Astrocyte (in vitro differentiated cells and primary cell): ENCODE measurements at regions not wholly inside any gene's neighbourhood (a gene's known extent, or its start where the extent isn't known, plus 50 kb on each side); places are given as distances from the start of the nearest gene placed in this dataset.

Experiments
- DNase-seq: peaks from one replicate; pipeline ENCODE4 v3.0.0-alpha.2; 2010; ENCODE audit warnings: low read depth
- FAIRE-seq: peaks from 2 replicates; lab custom pipeline; 2011; peaks lifted over from hg19 to GRCh38; lab: Jason Lieb, UNC
- H2AFZ ChIP-seq: 2 replicates; pipeline ENCODE4 v1.6.0; 2012; ENCODE audit warnings: low read depth, low read length, inconsistent platforms
- H3K27ac ChIP-seq: 2 replicates; pipeline ENCODE4 v1.5.1; 2011; ENCODE audit warnings: low read depth, low read length, inconsistent platforms
- H3K27me3 ChIP-seq: 2 replicates; pipeline ENCODE4 v1.6.0; 2011; ENCODE audit warnings: low read length, inconsistent platforms; ENCODE audit not compliant: insufficient read depth
- H3K36me3 ChIP-seq: 2 replicates; pipeline ENCODE4 v1.5.1; 2011; ENCODE audit warnings: low read length, inconsistent platforms; ENCODE audit not compliant: insufficient read depth
- H3K4me1 ChIP-seq: 2 replicates; pipeline ENCODE4 v1.5.1; 2011; ENCODE audit warnings: low read length, inconsistent platforms; ENCODE audit not compliant: insufficient read depth
- H3K4me2 ChIP-seq: 2 replicates; pipeline ENCODE4 v1.6.0; 2012; ENCODE audit warnings: low read length, inconsistent platforms
- H3K4me3 ChIP-seq: 2 replicates; pipeline ENCODE4 v1.5.1; 2011; ENCODE audit warnings: low read depth, mild to moderate bottlenecking, low read length, inconsistent platforms; ENCODE audit not compliant: insufficient read depth
- H3K79me2 ChIP-seq: 2 replicates; pipeline ENCODE4 v1.6.0; 2012; ENCODE audit warnings: mild to moderate bottlenecking, low read length, inconsistent platforms; ENCODE audit not compliant: insufficient read depth
- H3K9ac ChIP-seq: 2 replicates; pipeline ENCODE4 v1.6.0; 2012; ENCODE audit warnings: mild to moderate bottlenecking, low read length, inconsistent platforms
- H3K9me3 ChIP-seq: 2 replicates; pipeline ENCODE4 v1.5.1; 2012; ENCODE audit warnings: low read depth, mild to moderate bottlenecking, low read length, inconsistent platforms; ENCODE audit not compliant: insufficient read depth
- H4K20me1 ChIP-seq: 2 replicates; pipeline ENCODE4 v1.6.0; 2012; ENCODE audit warnings: low read length, inconsistent platforms; ENCODE audit not compliant: insufficient read depth
- H3K27ac Mint-ChIP-seq: one replicate; pipeline ENCODE4 v1.8.0; 2021; ENCODE audit warnings: mild to moderate bottlenecking, mixed read lengths; ENCODE audit not compliant: unreplicated experiment
- H3K27me3 Mint-ChIP-seq: one replicate; pipeline ENCODE4 v1.8.0; 2021; ENCODE audit warnings: low read depth, mixed read lengths; ENCODE audit not compliant: unreplicated experiment
- H3K36me3 Mint-ChIP-seq: one replicate; pipeline ENCODE4 v1.8.0; 2021; ENCODE audit warnings: low read depth, mixed read lengths; ENCODE audit not compliant: unreplicated experiment
- H3K4me1 Mint-ChIP-seq: one replicate; pipeline ENCODE4 v1.8.0; 2021; ENCODE audit warnings: low read depth, mixed read lengths; ENCODE audit not compliant: unreplicated experiment
- H3K4me3 Mint-ChIP-seq: one replicate; pipeline ENCODE4 v1.8.0; 2021; ENCODE audit warnings: mild to moderate bottlenecking, moderate library complexity, mixed read lengths; ENCODE audit not compliant: unreplicated experiment
- H3K9me3 Mint-ChIP-seq: one replicate; pipeline ENCODE4 v1.8.0; 2021; ENCODE audit warnings: mild to moderate bottlenecking, mixed read lengths; ENCODE audit not compliant: unreplicated experiment
- EZH2 ChIP-seq: IDR thresholded peaks from 2 replicates; pipeline ENCODE4 v1.6.1; 2012; ENCODE audit warnings: mild to moderate bottlenecking, low read length, inconsistent platforms; ENCODE audit not compliant: insufficient read depth
- TF ChIP-seq, protein P1 (sequence below): IDR thresholded peaks from 2 replicates; pipeline ENCODE4 v1.5.1; 2011; ENCODE audit warnings: low read depth, mild to moderate bottlenecking, inconsistent platforms, low read length, moderate library complexity; ENCODE audit not compliant: insufficient read depth

GRCh38 chr21:38982804-38983203 is 177.1 kb downstream of the ETS2 start:
- H3K79me2 ChIP-seq: no peaks in the 10 kb centered on the region
- H3K9me3 ChIP-seq: no peaks in the 10 kb centered on the region
- H3K27ac ChIP-seq: no peak overlapping the region
- Mint-ChIP-seq H3K4me1 (peaks cover 45% of the 10 kb centered on the region), H3K27me3 (no peaks in the 10 kb centered on the region), H3K36me3 (no peaks in the 10 kb centered on the region), H3K4me3 (no peak overlapping the region), H3K27ac (no peak overlapping the region), H3K9me3 (peaks cover 6% of the 10 kb centered on the region)
- no peaks in the 10 kb centered on the region for H4K20me1 ChIP-seq
- peaks cover 21% of the 10 kb centered on the region for H3K4me1 ChIP-seq
- no peak overlapping the region for H2AFZ ChIP-seq
- no peak for TF ChIP-seq EZH2
- TF ChIP-seq, protein P1, sequence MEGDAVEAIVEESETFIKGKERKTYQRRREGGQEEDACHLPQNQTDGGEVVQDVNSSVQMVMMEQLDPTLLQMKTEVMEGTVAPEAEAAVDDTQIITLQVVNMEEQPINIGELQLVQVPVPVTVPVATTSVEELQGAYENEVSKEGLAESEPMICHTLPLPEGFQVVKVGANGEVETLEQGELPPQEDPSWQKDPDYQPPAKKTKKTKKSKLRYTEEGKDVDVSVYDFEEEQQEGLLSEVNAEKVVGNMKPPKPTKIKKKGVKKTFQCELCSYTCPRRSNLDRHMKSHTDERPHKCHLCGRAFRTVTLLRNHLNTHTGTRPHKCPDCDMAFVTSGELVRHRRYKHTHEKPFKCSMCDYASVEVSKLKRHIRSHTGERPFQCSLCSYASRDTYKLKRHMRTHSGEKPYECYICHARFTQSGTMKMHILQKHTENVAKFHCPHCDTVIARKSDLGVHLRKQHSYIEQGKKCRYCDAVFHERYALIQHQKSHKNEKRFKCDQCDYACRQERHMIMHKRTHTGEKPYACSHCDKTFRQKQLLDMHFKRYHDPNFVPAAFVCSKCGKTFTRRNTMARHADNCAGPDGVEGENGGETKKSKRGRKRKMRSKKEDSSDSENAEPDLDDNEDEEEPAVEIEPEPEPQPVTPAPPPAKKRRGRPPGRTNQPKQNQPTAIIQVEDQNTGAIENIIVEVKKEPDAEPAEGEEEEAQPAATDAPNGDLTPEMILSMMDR: no peak
- no peak for FAIRE-seq
- no peak overlapping the region for H3K9ac ChIP-seq
- H3K27me3 ChIP-seq: peaks cover 25% of the 10 kb centered on the region
- H3K4me2 ChIP-seq: no peak overlapping the region
- H3K36me3 ChIP-seq: no peaks in the 10 kb centered on the region
- no peak overlapping the region for H3K4me3 ChIP-seq
- DNase-seq: no peak

DNA sequence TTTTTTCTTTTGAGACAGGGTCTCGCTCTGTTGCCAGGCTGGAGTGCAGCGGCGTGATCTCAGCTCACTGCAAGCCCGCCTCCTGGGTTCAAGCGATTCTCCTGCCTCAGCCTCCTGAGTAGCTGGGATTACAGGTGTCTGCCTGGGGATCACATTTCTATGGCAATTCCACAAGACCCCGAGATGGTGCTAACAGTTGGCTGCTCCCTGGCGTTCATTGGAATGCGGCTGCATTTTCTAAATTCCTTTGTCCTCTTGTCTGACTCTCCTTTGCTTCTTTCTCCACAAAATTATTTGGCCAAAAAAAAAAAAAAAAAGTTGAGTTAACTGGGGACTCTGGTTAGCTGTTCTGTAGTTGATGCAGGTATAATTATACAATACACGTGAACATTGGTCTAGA is 176.4 kb downstream of the ETS2 start:
- TF ChIP-seq, protein P1: no peak
- no peak for TF ChIP-seq EZH2
- no peaks in the 10 kb centered on the region for H3K36me3 Mint-ChIP-seq
- H3K4me2 ChIP-seq: no peak overlapping the region
- peaks cover 23% of the 10 kb centered on the region for H3K27me3 ChIP-seq
- H3K4me3 ChIP-seq: no peak overlapping the region
- no peak overlapping the region for H3K4me3 Mint-ChIP-seq
- no peak overlapping the region for H3K9ac ChIP-seq
- FAIRE-seq: no peak
- no peaks in the 10 kb centered on the region for H3K79me2 ChIP-seq
- H2AFZ ChIP-seq: no peak overlapping the region
- H3K27ac Mint-ChIP-seq: peak overlapping the region; percentile 1
- H3K9me3 Mint-ChIP-seq: peaks cover 6% of the 10 kb centered on the region
- peaks cover 21% of the 10 kb centered on the region for H3K4me1 ChIP-seq
- H3K27me3 Mint-ChIP-seq: peaks cover 3% of the 10 kb centered on the region
- H4K20me1 ChIP-seq: no peaks in the 10 kb centered on the region
- H3K4me1 Mint-ChIP-seq: peaks cover 40% of the 10 kb centered on the region
- no peaks in the 10 kb centered on the region for H3K9me3 ChIP-seq
- no peaks in the 10 kb centered on the region for H3K36me3 ChIP-seq
- H3K27ac ChIP-seq: no peak overlapping the region
- DNase-seq: peak; percentile 43

- no peak overlapping the region for H3K27ac Mint-ChIP-seq
- Histone ChIP-seq H3K79me2 (no peaks in the 10 kb centered on the region), H3K9ac (no peak overlapping the region), H3K27me3 (peaks cover 19% of the 10 kb centered on the region), H3K9me3 (no peaks in the 10 kb centered on the region), H4K20me1 (no peaks in the 10 kb centered on the region), H3K36me3 (no peaks in the 10 kb centered on the region), H3K27ac (no peak overlapping the region), H3K4me3 (no peak overlapping the region), H2AFZ (no peak overlapping the region), H3K4me1 (peaks cover 17% of the 10 kb centered on the region), H3K4me2 (no peak overlapping the region)
- peaks cover 3% of the 10 kb centered on the region for H3K27me3 Mint-ChIP-seq
- H3K4me3 Mint-ChIP-seq: no peak overlapping the region
- DNase-seq: no peak
- peaks cover 6% of the 10 kb centered on the region for H3K9me3 Mint-ChIP-seq
- FAIRE-seq: no peak
- TF ChIP-seq, protein P1: no peak
- no peak for TF ChIP-seq EZH2
- H3K4me1 Mint-ChIP-seq: peaks cover 37% of the 10 kb centered on the region
- no peaks in the 10 kb centered on the region for H3K36me3 Mint-ChIP-seq
These were observed 174.9 kb downstream of the ETS2 start for GRCh38 chr21:38980416-38981313.
